ENCODE measurements at regions not wholly inside any gene's neighbourhood (a gene's known extent, or its start where the extent isn't known, plus 50 kb on each side); places are given as distances from the start of the nearest gene placed in this dataset.

GRCh38 chr13:97630725-97631124 is 196.8 kb downstream of the RAP2A start:
- no peak overlapping the region for H3K27ac ChIP-seq (ENCODE audit: low read depth in 2 of 2, low read length in 2 of 2)
- no peaks in the 10 kb centered on the region for H3K36me3 ChIP-seq (ENCODE audit: control insufficient read depth in 2 of 3, insufficient read depth in 3 of 3, low read length in 3 of 3)
- H3K4me1 ChIP-seq (ENCODE audit: control insufficient read depth in 2 of 3, insufficient read depth in 2 of 3, low read depth in 1 of 3, low read length in 3 of 3) = no peaks in the 10 kb centered on the region
- FAIRE-seq (no peak), DNase-seq (no peak)
- TF ChIP-seq, protein P1, sequence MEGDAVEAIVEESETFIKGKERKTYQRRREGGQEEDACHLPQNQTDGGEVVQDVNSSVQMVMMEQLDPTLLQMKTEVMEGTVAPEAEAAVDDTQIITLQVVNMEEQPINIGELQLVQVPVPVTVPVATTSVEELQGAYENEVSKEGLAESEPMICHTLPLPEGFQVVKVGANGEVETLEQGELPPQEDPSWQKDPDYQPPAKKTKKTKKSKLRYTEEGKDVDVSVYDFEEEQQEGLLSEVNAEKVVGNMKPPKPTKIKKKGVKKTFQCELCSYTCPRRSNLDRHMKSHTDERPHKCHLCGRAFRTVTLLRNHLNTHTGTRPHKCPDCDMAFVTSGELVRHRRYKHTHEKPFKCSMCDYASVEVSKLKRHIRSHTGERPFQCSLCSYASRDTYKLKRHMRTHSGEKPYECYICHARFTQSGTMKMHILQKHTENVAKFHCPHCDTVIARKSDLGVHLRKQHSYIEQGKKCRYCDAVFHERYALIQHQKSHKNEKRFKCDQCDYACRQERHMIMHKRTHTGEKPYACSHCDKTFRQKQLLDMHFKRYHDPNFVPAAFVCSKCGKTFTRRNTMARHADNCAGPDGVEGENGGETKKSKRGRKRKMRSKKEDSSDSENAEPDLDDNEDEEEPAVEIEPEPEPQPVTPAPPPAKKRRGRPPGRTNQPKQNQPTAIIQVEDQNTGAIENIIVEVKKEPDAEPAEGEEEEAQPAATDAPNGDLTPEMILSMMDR (IDR thresholded peaks at IDR 0.05; ENCODE audit: borderline replicate concordance, extremely low read depth, insufficient read depth) = no peak
- no peaks in the 10 kb centered on the region for H3K9me3 ChIP-seq (ENCODE audit: control insufficient read depth in 2 of 3, insufficient read depth in 1 of 3, low read length in 3 of 3)
- H3K27me3 ChIP-seq (ENCODE audit: control insufficient read depth, insufficient read depth, low read length) = no peaks in the 10 kb centered on the region
- H3K4me3 ChIP-seq (ENCODE audit: low read length in 3 of 3) = no peak overlapping the region
- no peak overlapping the region for H3K9ac ChIP-seq (ENCODE audit: low read length in 3 of 3)
- intact Hi-C loops (cut with DNase I) = no loop called here

- DNase-seq = no peak
- Histone ChIP-seq H3K4me3 (ENCODE audit: low read length in 3 of 3) (no peak overlapping the region), H3K27ac (ENCODE audit: low read depth in 2 of 2, low read length in 2 of 2) (no peak overlapping the region), H3K9ac (ENCODE audit: low read length in 3 of 3) (no peak overlapping the region), H3K4me1 (ENCODE audit: control insufficient read depth in 2 of 3, insufficient read depth in 2 of 3, low read depth in 1 of 3, low read length in 3 of 3) (no peaks in the 10 kb centered on the region), H3K27me3 (ENCODE audit: control insufficient read depth, insufficient read depth, low read length) (no peaks in the 10 kb centered on the region), H3K36me3 (ENCODE audit: control insufficient read depth in 2 of 3, insufficient read depth in 3 of 3, low read length in 3 of 3) (no peaks in the 10 kb centered on the region), H3K9me3 (ENCODE audit: control insufficient read depth in 2 of 3, insufficient read depth in 1 of 3, low read length in 3 of 3) (no peaks in the 10 kb centered on the region)
- intact Hi-C loops (cut with DNase I) = no loop called here
- no peak for FAIRE-seq
- TF ChIP-seq, protein P1 (IDR thresholded peaks at IDR 0.05; ENCODE audit: borderline replicate concordance, extremely low read depth, insufficient read depth) = no peak
These were observed 197.2 kb downstream of the RAP2A start for GRCh38 chr13:97631158-97631557.

- Histone ChIP-seq H3K9me3 (ENCODE audit: control insufficient read depth in 2 of 3, insufficient read depth in 1 of 3, low read length in 3 of 3) (no peaks in the 10 kb centered on the region), H3K4me1 (ENCODE audit: control insufficient read depth in 2 of 3, insufficient read depth in 2 of 3, low read depth in 1 of 3, low read length in 3 of 3) (no peaks in the 10 kb centered on the region), H3K36me3 (ENCODE audit: control insufficient read depth in 2 of 3, insufficient read depth in 3 of 3, low read length in 3 of 3) (no peaks in the 10 kb centered on the region), H3K4me3 (ENCODE audit: low read length in 3 of 3) (no peak overlapping the region), H3K27me3 (ENCODE audit: control insufficient read depth, insufficient read depth, low read length) (no peaks in the 10 kb centered on the region), H3K9ac (ENCODE audit: low read length in 3 of 3) (no peak overlapping the region), H3K27ac (ENCODE audit: low read depth in 2 of 2, low read length in 2 of 2) (no peak overlapping the region)
- FAIRE-seq (no peak), DNase-seq (no peak)
- intact Hi-C loops (cut with DNase I) = no loop called here
- TF ChIP-seq, protein P1 (IDR thresholded peaks at IDR 0.05; ENCODE audit: borderline replicate concordance, extremely low read depth, insufficient read depth) = no peak
These were observed 205.3 kb downstream of the RAP2A start for GRCh38 chr13:97639236-97639635.

DNA sequence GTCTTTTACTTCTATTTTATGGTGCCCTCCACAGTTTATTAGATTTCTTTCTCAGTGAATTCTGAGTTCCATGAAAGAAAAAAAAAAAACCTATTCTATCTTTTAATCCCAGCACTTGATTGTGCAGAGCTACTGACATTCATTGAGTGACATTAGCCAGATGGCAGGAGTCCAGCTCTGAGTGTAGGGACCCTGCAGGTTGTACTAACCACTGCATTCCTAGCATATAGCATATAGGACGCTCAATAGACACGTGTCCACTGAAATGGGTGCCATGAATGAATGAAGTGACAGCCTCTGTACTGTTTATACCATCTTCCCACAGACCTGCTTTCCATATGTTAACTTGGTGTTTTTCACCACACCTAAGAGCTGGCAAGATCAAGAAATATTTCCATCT is 206.3 kb downstream of the RAP2A start:
- H3K9ac ChIP-seq (ENCODE audit: low read length in 3 of 3) = no peak overlapping the region
- intact Hi-C loops (cut with DNase I) = no loop called here
- no peaks in the 10 kb centered on the region for H3K4me1 ChIP-seq (ENCODE audit: control insufficient read depth in 2 of 3, insufficient read depth in 2 of 3, low read depth in 1 of 3, low read length in 3 of 3)
- FAIRE-seq (no peak), DNase-seq (no peak)
- no peak overlapping the region for H3K4me3 ChIP-seq (ENCODE audit: low read length in 3 of 3)
- H3K27me3 ChIP-seq (ENCODE audit: control insufficient read depth, insufficient read depth, low read length) = no peaks in the 10 kb centered on the region
- TF ChIP-seq, protein P1 (IDR thresholded peaks at IDR 0.05; ENCODE audit: borderline replicate concordance, extremely low read depth, insufficient read depth) = no peak
- no peaks in the 10 kb centered on the region for H3K9me3 ChIP-seq (ENCODE audit: control insufficient read depth in 2 of 3, insufficient read depth in 1 of 3, low read length in 3 of 3)
- H3K36me3 ChIP-seq (ENCODE audit: control insufficient read depth in 2 of 3, insufficient read depth in 3 of 3, low read length in 3 of 3) = no peaks in the 10 kb centered on the region
- H3K27ac ChIP-seq (ENCODE audit: low read depth in 2 of 2, low read length in 2 of 2) = no peak overlapping the region

Data from kidney (tissue), 13 donors.